AG09309 (cell line): ENCODE measurements at regions not wholly inside any gene's neighbourhood (a gene's known extent, or its start where the extent isn't known, plus 50 kb on each side); places are given as distances from the start of the nearest gene placed in this dataset.

Experiments used
- DNase-seq: peaks from one replicate; pipeline ENCODE4 v3.0.0-alpha.2; 2010; ENCODE audit warnings: low read depth
- H3K4me3 ChIP-seq: 2 replicates; pipeline ENCODE4 v1.5.1; 2011; ENCODE audit warnings: mild to moderate bottlenecking, low read depth, low read length, moderate library complexity; ENCODE audit not compliant: control insufficient read depth
- TF ChIP-seq, protein P1 (sequence below): IDR thresholded peaks from 2 replicates; pipeline ENCODE4 v1.5.1; 2011; ENCODE audit warnings: mild to moderate bottlenecking, low read depth, low read length, inconsistent platforms; ENCODE audit not compliant: insufficient read depth, control insufficient read depth; ENCODE audit errors: missing control alignments

DNA sequence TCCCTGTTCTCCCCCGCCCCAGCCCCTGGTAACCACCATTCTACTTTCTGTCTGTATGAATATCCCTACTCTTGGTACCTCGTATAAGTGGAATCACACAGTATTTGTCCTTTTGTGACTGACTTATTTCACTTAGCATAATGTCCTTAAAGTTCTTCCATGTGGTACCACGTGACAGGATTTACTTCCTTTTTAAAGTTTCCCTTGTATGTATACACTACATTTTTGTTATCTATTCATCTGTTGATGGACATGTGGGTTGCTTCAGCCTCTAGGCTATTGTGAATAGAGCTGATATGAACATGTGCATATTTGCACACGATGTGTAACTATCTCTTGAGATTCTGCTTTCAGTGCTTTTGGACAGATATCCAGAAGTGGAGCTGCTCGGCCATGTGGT is 59.6 kb upstream of the GJB6 start:
- no peak for DNase-seq
- no peak overlapping the region for H3K4me3 ChIP-seq
- TF ChIP-seq, protein P1, sequence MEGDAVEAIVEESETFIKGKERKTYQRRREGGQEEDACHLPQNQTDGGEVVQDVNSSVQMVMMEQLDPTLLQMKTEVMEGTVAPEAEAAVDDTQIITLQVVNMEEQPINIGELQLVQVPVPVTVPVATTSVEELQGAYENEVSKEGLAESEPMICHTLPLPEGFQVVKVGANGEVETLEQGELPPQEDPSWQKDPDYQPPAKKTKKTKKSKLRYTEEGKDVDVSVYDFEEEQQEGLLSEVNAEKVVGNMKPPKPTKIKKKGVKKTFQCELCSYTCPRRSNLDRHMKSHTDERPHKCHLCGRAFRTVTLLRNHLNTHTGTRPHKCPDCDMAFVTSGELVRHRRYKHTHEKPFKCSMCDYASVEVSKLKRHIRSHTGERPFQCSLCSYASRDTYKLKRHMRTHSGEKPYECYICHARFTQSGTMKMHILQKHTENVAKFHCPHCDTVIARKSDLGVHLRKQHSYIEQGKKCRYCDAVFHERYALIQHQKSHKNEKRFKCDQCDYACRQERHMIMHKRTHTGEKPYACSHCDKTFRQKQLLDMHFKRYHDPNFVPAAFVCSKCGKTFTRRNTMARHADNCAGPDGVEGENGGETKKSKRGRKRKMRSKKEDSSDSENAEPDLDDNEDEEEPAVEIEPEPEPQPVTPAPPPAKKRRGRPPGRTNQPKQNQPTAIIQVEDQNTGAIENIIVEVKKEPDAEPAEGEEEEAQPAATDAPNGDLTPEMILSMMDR: no peak

DNA sequence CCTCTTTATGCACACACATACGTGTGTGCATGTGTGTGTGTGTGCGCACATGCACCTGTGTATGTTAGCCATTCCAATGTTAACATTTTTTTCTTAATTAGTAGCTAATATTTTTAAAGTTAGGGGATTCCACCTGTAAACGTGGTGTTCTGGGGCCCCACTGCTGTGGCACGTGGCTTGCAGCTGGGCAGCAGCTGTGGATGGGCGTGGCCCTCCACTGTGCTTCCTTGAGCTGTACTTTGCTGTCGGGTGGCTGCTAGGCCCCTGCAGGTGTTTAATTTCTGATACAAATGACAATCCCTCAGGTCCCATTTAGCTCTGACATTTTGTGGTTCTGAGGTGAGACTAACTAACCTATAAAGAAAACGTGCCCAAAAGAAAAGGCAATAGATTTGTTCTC is 58.9 kb upstream of the GJB6 start:
- no peak for DNase-seq
- TF ChIP-seq, protein P1: no peak

DNA sequence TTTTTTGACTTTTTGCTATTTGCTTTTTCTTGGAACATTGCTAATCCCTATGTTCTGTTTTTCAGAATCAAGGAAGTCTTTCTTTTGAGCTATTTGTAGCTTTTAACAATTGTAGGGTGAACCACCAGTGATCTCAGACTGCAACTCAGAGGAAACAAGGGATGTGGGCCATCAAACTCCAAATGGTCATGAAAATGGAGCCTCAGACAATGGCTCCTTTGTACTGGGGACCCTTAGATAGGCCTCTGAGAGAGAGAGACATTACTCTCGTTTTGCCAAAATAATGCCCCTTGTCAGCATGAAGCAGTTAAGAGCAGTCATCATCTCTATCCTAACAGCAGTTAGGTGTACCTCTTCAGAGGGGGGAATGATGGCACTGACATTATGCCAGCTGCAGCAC is 56.4 kb upstream of the GJB6 start:
- no peak overlapping the region for H3K4me3 ChIP-seq
- TF ChIP-seq, protein P1: no peak
- DNase-seq: no peak

More for the DNA sequence above, 58.9 kb upstream of the GJB6 start:
- H3K4me3 ChIP-seq: no peak overlapping the region

DNA sequence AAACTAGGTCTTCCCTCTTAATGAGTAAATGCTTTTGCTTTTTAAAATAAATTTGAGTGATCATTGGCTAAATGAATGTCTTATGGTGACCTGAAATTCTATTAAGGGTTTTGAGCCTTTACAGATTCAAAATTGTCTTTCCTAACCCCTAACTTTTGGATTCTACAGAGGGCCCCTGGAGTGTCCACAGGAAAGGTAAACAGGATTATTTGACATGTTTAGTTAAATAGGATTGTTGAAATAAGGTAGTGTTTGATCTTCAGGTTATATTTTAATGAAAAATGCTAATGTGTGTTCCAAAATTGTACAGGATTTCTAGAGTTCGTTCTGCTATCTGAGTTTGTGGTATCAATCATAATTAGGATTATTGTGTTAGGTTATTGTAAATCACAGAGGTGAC is 55.9 kb upstream of the GJB6 start:
- TF ChIP-seq, protein P1: no peak
- DNase-seq: no peak

DNA sequence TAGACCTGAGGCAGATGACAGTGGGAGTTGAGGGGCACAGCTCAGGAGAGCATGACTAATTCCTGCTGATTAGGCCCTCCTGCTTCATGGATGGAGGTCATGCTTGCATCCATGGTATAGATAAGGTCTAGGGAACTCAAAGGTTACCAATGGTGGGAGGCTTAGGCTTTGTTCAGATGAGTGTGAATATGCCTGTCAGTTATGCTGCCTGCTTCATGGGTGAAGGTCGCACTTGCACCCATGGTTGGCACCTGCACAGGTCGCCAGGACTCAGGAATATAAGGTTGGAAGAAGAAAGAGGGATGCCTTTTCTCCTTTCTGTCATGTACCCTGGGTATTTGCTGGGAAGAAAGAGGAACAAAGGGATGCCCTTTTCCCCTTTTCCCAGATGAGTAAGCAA is 53.4 kb upstream of the GJB6 start:
- DNase-seq: no peak
- H3K4me3 ChIP-seq: no peak overlapping the region
- TF ChIP-seq, protein P1: no peak

More for the DNA sequence above, 55.9 kb upstream of the GJB6 start:
- no peak overlapping the region for H3K4me3 ChIP-seq
